WERI-Rb-1 (cell line): ENCODE measurements at regions not wholly inside any gene's neighbourhood (a gene's known extent, or its start where the extent isn't known, plus 50 kb on each side); places are given as distances from the start of the nearest gene placed in this dataset.

Source experiments
- DNase-seq: peaks from one replicate; pipeline ENCODE4 v3.0.0-alpha.2; 2020
- H3K27ac ChIP-seq: fragments of 250-450 bp; sonication (Bioruptor Pico); 2 replicates; pipeline ENCODE4 v1.5.1; 2020; ENCODE audit warnings: mild to moderate bottlenecking, moderate library complexity
- H3K27me3 ChIP-seq: fragments of 250-450 bp; sonication (Bioruptor Pico); 2 replicates; pipeline ENCODE4 v1.5.1; 2021; ENCODE audit warnings: mild to moderate bottlenecking, low read depth, moderate library complexity; ENCODE audit not compliant: insufficient read depth, severe bottlenecking
- H3K36me3 ChIP-seq: fragments of 250-450 bp; sonication (Bioruptor Pico); 2 replicates; pipeline ENCODE4 v1.5.1; 2020; ENCODE audit warnings: mild to moderate bottlenecking, moderate library complexity
- H3K4me3 ChIP-seq: 2 replicates; pipeline ENCODE4 v1.5.1; 2011; ENCODE audit warnings: low read depth, mild to moderate bottlenecking, control low read depth, low read length
- H3K9me3 ChIP-seq: fragments of 250-450 bp; sonication (Bioruptor Pico); 2 replicates; pipeline ENCODE4 v1.5.1; 2021; ENCODE audit warnings: mild to moderate bottlenecking, moderate library complexity; ENCODE audit not compliant: severe bottlenecking
- TF ChIP-seq, protein P1 (sequence below): IDR thresholded peaks from 2 replicates; pipeline ENCODE4 v1.5.1; 2011; ENCODE audit warnings: low read depth, mild to moderate bottlenecking, control low read depth, inconsistent platforms, low read length

DNA sequence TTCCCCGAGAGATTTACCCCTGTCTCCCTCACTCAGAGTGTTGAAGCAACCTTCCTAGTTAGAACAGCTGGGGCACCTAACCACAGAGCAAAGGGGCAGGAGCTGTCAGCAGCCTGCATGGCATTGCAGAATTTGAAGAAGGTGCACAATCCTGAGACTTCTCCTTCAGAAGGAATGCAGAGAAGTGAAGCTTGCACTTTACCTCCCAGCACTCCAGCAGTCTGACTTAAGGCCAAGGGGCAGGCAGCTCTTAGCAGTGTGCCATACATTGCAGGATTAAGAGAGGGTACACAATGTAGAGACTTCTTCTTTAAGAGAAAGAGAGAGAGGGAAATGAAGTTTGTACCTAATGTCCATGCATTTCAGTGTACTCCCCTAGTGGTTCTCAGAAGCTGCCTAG is 236.0 kb upstream of the FBXL7 start:
- Histone ChIP-seq H3K27ac (no peak overlapping the region), H3K9me3 (no peaks in the 10 kb centered on the region), H3K4me3 (no peak overlapping the region), H3K27me3 (no peaks in the 10 kb centered on the region), H3K36me3 (no peaks in the 10 kb centered on the region)
- TF ChIP-seq, protein P1, sequence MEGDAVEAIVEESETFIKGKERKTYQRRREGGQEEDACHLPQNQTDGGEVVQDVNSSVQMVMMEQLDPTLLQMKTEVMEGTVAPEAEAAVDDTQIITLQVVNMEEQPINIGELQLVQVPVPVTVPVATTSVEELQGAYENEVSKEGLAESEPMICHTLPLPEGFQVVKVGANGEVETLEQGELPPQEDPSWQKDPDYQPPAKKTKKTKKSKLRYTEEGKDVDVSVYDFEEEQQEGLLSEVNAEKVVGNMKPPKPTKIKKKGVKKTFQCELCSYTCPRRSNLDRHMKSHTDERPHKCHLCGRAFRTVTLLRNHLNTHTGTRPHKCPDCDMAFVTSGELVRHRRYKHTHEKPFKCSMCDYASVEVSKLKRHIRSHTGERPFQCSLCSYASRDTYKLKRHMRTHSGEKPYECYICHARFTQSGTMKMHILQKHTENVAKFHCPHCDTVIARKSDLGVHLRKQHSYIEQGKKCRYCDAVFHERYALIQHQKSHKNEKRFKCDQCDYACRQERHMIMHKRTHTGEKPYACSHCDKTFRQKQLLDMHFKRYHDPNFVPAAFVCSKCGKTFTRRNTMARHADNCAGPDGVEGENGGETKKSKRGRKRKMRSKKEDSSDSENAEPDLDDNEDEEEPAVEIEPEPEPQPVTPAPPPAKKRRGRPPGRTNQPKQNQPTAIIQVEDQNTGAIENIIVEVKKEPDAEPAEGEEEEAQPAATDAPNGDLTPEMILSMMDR = no peak
- DNase-seq = no peak

DNA sequence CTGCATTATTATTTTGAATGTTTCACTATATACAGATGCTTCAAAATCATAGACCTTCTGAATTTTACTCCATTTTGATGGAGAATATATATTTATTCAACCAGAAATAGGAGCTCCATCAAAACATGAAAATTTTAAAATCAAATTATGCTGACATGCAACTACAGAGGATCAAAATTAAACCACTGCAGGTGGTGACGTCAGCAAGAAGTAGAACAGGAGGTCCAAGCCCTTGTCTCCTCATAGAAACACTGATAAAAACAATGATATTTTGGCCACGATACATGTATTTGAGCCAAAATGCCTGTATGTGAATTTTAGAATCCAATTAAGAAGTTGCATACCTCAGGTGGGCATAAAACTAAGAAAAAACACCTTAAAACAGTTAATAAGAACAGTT is 236.6 kb upstream of the FBXL7 start:
- TF ChIP-seq, protein P1 = no peak
- no peaks in the 10 kb centered on the region for H3K9me3 ChIP-seq

GRCh38 chr5:15261269-15261995 is 238.5 kb upstream of the FBXL7 start:
- Histone ChIP-seq H3K27ac (no peak overlapping the region), H3K4me3 (no peak overlapping the region), H3K36me3 (no peaks in the 10 kb centered on the region), H3K9me3 (no peaks in the 10 kb centered on the region), H3K27me3 (no peaks in the 10 kb centered on the region)
- TF ChIP-seq, protein P1 = no peak
- no peak for DNase-seq

More for the DNA sequence above, 236.6 kb upstream of the FBXL7 start:
- H3K36me3 ChIP-seq = no peaks in the 10 kb centered on the region
- no peaks in the 10 kb centered on the region for H3K27me3 ChIP-seq
- no peak for DNase-seq
- H3K27ac ChIP-seq = no peak overlapping the region
- no peak overlapping the region for H3K4me3 ChIP-seq

- no peak overlapping the region for H3K27ac ChIP-seq
- H3K9me3 ChIP-seq = no peaks in the 10 kb centered on the region
- TF ChIP-seq, protein P1 = no peak
- H3K27me3 ChIP-seq = no peaks in the 10 kb centered on the region
- H3K4me3 ChIP-seq = no peak overlapping the region
- no peaks in the 10 kb centered on the region for H3K36me3 ChIP-seq
- DNase-seq = no peak
These were observed 239.4 kb upstream of the FBXL7 start for GRCh38 chr5:15260356-15261268.

- Histone ChIP-seq H3K27ac (no peak overlapping the region), H3K27me3 (no peaks in the 10 kb centered on the region), H3K36me3 (no peaks in the 10 kb centered on the region), H3K4me3 (no peak overlapping the region), H3K9me3 (no peaks in the 10 kb centered on the region)
- DNase-seq = no peak
- TF ChIP-seq, protein P1 = no peak
These were observed 243.5 kb upstream of the FBXL7 start for GRCh38 chr5:15256485-15256884.
